MM.1S (cell line): ENCODE measurements at regions not wholly inside any gene's neighbourhood (a gene's known extent, or its start where the extent isn't known, plus 50 kb on each side); places are given as distances from the start of the nearest gene placed in this dataset.

Experiments used
- DNase-seq: peaks from one replicate; pipeline ENCODE4 v3.0.0-alpha.2; 2015
- H2AFZ ChIP-seq: fragments of 300-600 bp; sonication (generic); 2 replicates; pipeline ENCODE4 v1.6.0; 2016; ENCODE audit warnings: antibody characterized with exemption, low read length
- H3F3A ChIP-seq: fragments of 300-600 bp; sonication (generic); 2 replicates; pipeline ENCODE4 v1.6.1; 2016; ENCODE audit warnings: mild to moderate bottlenecking, antibody characterized with exemption, low read length, moderate library complexity, mixed read lengths; ENCODE audit not compliant: insufficient read depth
- H3K27ac ChIP-seq: fragments of 300-600 bp; sonication (generic); 2 replicates; pipeline ENCODE4 v1.5.1; 2016; ENCODE audit warnings: mild to moderate bottlenecking, low read length
- H3K27me3 ChIP-seq: fragments of 300-600 bp; sonication (generic); replicated peaks from 2 replicates; pipeline ENCODE4 v1.6.0; 2016; ENCODE audit warnings: low read length; ENCODE audit not compliant: insufficient read depth
- H3K36me3 ChIP-seq: fragments of 300-600 bp; sonication (generic); replicated peaks from 2 replicates; pipeline ENCODE4 v1.6.1; 2016; ENCODE audit warnings: mild to moderate bottlenecking, low read length, mixed read lengths; ENCODE audit not compliant: insufficient read depth
- H3K4me1 ChIP-seq: fragments of 300-600 bp; sonication (generic); 2 replicates; pipeline ENCODE4 v1.6.1; 2016; ENCODE audit warnings: low read length, mixed read lengths
- H3K4me2 ChIP-seq: fragments of 300-600 bp; sonication (generic); 2 replicates; pipeline ENCODE4 v1.6.0; 2016; ENCODE audit warnings: low read depth, low read length
- H3K4me3 ChIP-seq: fragments of 300-600 bp; sonication (generic); 2 replicates; pipeline ENCODE4 v1.5.1; 2016; ENCODE audit warnings: low read length, mixed read lengths
- H3K79me2 ChIP-seq: fragments of 300-600 bp; sonication (generic); 2 replicates; pipeline ENCODE4 v1.6.1; 2016; ENCODE audit warnings: mixed run types, low read length, mixed read lengths
- H3K9ac ChIP-seq: fragments of 300-600 bp; sonication (generic); 2 replicates; pipeline ENCODE4 v1.6.1; 2016; ENCODE audit warnings: low read length, mixed read lengths
- H3K9me2 ChIP-seq: fragments of 300-600 bp; sonication (generic); replicated peaks from 2 replicates; pipeline ENCODE4 v1.6.1; 2016; ENCODE audit warnings: mild to moderate bottlenecking, low read length, mixed read lengths; ENCODE audit not compliant: insufficient read depth
- H3K9me3 ChIP-seq: fragments of 300-600 bp; sonication (generic); replicated peaks from 2 replicates; pipeline ENCODE4 v1.6.1; 2016; ENCODE audit warnings: mild to moderate bottlenecking, low read length, mixed read lengths; ENCODE audit not compliant: insufficient read depth
- H4K20me1 ChIP-seq: fragments of 300-600 bp; sonication (generic); 2 replicates; pipeline ENCODE4 v1.6.1; 2016; ENCODE audit warnings: mild to moderate bottlenecking, low read length, moderate library complexity, mixed read lengths; ENCODE audit not compliant: insufficient read depth
- CTCF ChIP-seq: fragments of 300-600 bp; sonication (generic); IDR thresholded peaks from 2 replicates; pipeline ENCODE4 v1.5.1; 2016; ENCODE audit warnings: antibody characterized with exemption, low read length, mixed read lengths
- EZH2 ChIP-seq: fragments of 300-600 bp; sonication (generic); optimal IDR thresholded peaks from 2 replicates; pipeline ENCODE3; 2017; ENCODE audit warnings: low read depth, mild to moderate bottlenecking, antibody characterized with exemption, low read length, mixed read lengths
- EZH2phosphoT487 ChIP-seq: fragments of 300-600 bp; sonication (generic); IDR thresholded peaks from 2 replicates; pipeline ENCODE4 v1.6.1; 2018; ENCODE audit warnings: antibody characterized with exemption, low read length

DNA sequence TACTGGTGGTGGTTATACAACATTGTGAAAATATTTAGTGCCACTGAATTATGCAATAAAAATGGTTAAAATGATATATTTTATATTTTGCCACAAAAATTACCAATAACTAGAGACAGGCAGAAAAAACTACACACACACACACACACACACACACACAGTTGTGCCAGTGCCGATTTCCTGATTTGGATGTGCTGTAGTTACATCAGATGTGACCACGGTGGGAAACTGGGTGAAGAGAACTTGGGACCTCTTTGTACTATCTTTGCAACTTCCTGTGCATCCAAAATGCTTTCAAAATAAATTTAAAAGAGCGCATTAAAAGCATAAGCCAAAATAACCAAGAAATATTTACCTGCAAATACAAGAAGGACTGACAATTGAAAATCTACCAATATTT, 61.6 kb upstream of the CCBE1 start:
- DNase-seq = no peak
- Histone ChIP-seq H3K9me2 (no peaks in the 10 kb centered on the region), H3K27me3 (no peaks in the 10 kb centered on the region), H2AFZ (no peak overlapping the region), H3K4me2 (no peak overlapping the region), H3K9me3 (no peaks in the 10 kb centered on the region), H3K9ac (no peak overlapping the region), H3F3A (no peaks in the 10 kb centered on the region), H3K4me3 (no peak overlapping the region), H3K27ac (no peak overlapping the region), H3K79me2 (no peaks in the 10 kb centered on the region), H3K4me1 (no peaks in the 10 kb centered on the region), H4K20me1 (no peaks in the 10 kb centered on the region), H3K36me3 (no peaks in the 10 kb centered on the region)
- TF ChIP-seq CTCF = no peak
- TF ChIP-seq EZH2 = no peak
- no peak for TF ChIP-seq EZH2phosphoT487

DNA sequence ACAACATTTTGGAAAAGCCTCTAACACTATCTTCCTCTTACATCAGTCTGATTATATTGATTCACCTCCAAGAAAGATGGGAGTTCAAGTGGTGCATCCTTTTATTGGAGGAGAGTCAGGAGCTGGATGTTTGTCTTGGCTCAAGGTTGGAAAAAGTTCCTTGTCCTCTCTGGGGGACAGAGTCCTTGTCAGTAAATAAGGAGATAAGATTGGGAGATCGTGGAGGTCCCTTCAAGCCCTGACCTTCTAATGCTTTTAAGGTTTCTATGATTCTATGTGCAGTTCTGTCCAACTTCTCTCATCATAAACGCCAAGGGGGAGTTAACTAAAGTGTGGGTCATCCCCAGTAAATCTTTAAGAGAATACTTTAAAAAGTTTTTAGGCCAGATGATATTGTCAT, 60.9 kb upstream of the CCBE1 start:
- no peaks in the 10 kb centered on the region for H3K27me3 ChIP-seq
- H3F3A ChIP-seq = no peaks in the 10 kb centered on the region
- no peaks in the 10 kb centered on the region for H3K79me2 ChIP-seq
- no peak overlapping the region for H2AFZ ChIP-seq
- no peaks in the 10 kb centered on the region for H3K36me3 ChIP-seq
- no peaks in the 10 kb centered on the region for H3K9me2 ChIP-seq
- H3K4me1 ChIP-seq = no peaks in the 10 kb centered on the region
- no peak for DNase-seq
- no peak overlapping the region for H3K9ac ChIP-seq
- TF ChIP-seq EZH2phosphoT487 = no peak
- no peak for TF ChIP-seq CTCF
- TF ChIP-seq EZH2 = no peak
- no peak overlapping the region for H3K27ac ChIP-seq
- no peaks in the 10 kb centered on the region for H4K20me1 ChIP-seq
- no peak overlapping the region for H3K4me2 ChIP-seq
- H3K9me3 ChIP-seq = no peaks in the 10 kb centered on the region
- no peak overlapping the region for H3K4me3 ChIP-seq

DNA sequence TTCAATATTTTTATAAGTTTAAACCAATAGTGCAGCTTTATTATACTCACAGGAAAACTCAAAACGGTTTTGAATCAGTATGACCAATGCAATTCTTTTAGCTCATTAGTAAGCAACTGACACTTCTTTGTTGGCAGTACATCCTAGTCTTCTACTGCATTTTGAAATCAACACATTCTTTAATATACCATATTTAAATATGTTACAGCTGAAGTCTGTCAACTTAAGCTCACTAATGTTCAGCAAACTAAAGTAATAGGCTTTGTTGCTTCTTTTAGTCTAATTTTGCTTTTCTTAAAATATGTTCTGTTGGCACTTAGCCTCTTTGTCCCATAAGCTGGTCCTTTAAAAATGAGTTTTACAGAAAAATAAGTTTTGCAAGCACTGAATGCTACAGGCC, 55.4 kb upstream of the CCBE1 start:
- Histone ChIP-seq H3K9me2 (no peaks in the 10 kb centered on the region), H3K79me2 (no peaks in the 10 kb centered on the region), H3K4me3 (no peak overlapping the region), H3F3A (no peaks in the 10 kb centered on the region), H3K9me3 (no peaks in the 10 kb centered on the region), H3K4me2 (no peak overlapping the region), H3K4me1 (no peaks in the 10 kb centered on the region), H4K20me1 (no peaks in the 10 kb centered on the region), H3K36me3 (no peaks in the 10 kb centered on the region), H2AFZ (no peak overlapping the region), H3K9ac (no peak overlapping the region), H3K27ac (no peak overlapping the region), H3K27me3 (no peaks in the 10 kb centered on the region)
- no peak for DNase-seq
- TF ChIP-seq EZH2 (no peak), EZH2phosphoT487 (no peak), CTCF (no peak)
